ENCODE measurements at regions not wholly inside any gene's neighbourhood (a gene's known extent, or its start where the extent isn't known, plus 50 kb on each side); places are given as distances from the start of the nearest gene placed in this dataset.

GRCh38 chr1:186750257-186750656 lies 70.0 kb upstream of the PTGS2 start:
- Mint-ChIP-seq H3K27ac (no peak overlapping the region), H3K4me1 (no peaks in the 10 kb centered on the region)
- CTCF ChIA-PET: no interaction called here

DNA sequence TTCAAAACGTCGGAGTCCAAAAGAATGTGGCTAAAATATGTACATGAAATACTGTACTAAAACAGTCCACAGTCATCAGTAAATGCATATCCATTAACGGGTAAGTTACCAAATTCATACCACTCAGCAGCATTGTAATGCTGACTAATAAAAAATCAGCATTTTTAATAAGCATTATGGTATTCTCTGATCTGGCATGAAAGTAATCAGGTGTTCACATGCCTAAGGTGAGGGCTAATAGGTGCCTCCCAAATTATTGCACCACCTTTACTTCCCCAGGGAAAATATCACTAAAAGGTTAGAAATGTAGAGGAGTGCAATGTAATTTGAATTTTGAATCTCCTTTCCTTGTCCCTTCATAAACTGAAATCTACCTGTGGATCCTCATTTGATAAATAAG lies 69.6 kb upstream of the PTGS2 start:
- no peak overlapping the region for H3K27ac Mint-ChIP-seq
- H3K36me3 Mint-ChIP-seq: peaks cover 2% of the 10 kb centered on the region
- DNase-seq (no peak), ATAC-seq (no peak)
- CTCF ChIA-PET: interaction anchor here (0.8 kb wide), 1 partner anchor 12 kb away, joined by 3 read pairs; no protein-coding TSS in a partner anchor
- no peaks in the 10 kb centered on the region for H3K27me3 Mint-ChIP-seq
- no peaks in the 10 kb centered on the region for H3K4me1 Mint-ChIP-seq
- no peak overlapping the region for H3K4me3 Mint-ChIP-seq
- peaks cover 2% of the 10 kb centered on the region for H3K9me3 Mint-ChIP-seq (ENCODE audit: low read depth)

More at GRCh38 chr1:186750257-186750656, 70.0 kb upstream of the PTGS2 start:
- Mint-ChIP-seq H3K9me3 (ENCODE audit: low read depth) (peaks cover 2% of the 10 kb centered on the region), H3K36me3 (peaks cover 2% of the 10 kb centered on the region), H3K4me3 (no peak overlapping the region), H3K27me3 (no peaks in the 10 kb centered on the region)
- ATAC-seq (no peak), DNase-seq (no peak)

- DNase-seq (no peak), ATAC-seq (no peak)
- Mint-ChIP-seq H3K36me3 (peaks cover 2% of the 10 kb centered on the region), H3K9me3 (ENCODE audit: low read depth) (peaks cover 2% of the 10 kb centered on the region), H3K4me1 (no peaks in the 10 kb centered on the region), H3K27me3 (peaks cover 3% of the 10 kb centered on the region), H3K27ac (no peak overlapping the region), H3K4me3 (no peak overlapping the region)
- CTCF ChIA-PET: no interaction called here
These were observed 67.4 kb upstream of the PTGS2 start for GRCh38 chr1:186747661-186748060.

DNA sequence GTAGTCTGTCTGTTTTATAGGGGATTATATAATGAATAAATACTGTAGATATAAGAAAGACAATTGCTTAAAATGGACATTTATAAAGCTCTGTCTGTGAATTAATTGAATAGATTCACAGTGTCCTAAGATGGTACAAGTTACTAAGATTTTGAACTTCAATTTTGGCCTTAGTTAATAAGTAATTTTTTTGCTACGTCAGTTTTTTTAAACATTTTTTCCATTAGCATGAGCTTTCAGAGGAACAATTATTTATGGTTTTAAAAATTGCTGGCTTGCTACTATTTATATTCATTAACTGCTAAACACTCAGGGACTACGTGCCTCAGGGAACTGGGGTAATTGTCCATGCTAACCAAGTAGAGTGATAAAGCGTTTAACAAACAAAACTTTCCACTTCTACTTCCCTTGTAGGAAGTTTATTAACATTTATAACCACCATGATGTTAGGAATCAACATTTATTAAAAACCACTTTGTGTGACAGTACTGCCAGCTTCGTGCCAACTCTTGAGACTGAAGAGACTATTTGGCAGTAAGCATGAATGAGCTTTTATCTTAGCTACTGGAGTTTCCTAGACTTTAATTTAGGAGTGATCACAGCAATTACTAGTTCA lies 65.4 kb upstream of the PTGS2 start:
- CTCF ChIA-PET: no interaction called here
- peaks cover 2% of the 10 kb centered on the region for H3K36me3 Mint-ChIP-seq
- peaks cover 3% of the 10 kb centered on the region for H3K27me3 Mint-ChIP-seq
- DNase-seq: no peak
- H3K9me3 Mint-ChIP-seq (ENCODE audit: low read depth): peaks cover 2% of the 10 kb centered on the region
- H3K4me3 Mint-ChIP-seq: no peak overlapping the region
- ATAC-seq: no peak
- peaks cover 4% of the 10 kb centered on the region for H3K4me1 Mint-ChIP-seq
- no peak overlapping the region for H3K27ac Mint-ChIP-seq

GRCh38 chr1:186741640-186742039 lies 61.4 kb upstream of the PTGS2 start:
- peaks cover 6% of the 10 kb centered on the region for H3K9me3 Mint-ChIP-seq (ENCODE audit: low read depth)
- H3K27me3 Mint-ChIP-seq: peaks cover 3% of the 10 kb centered on the region
- H3K4me1 Mint-ChIP-seq: peaks cover 25% of the 10 kb centered on the region
- DNase-seq (no peak), ATAC-seq (no peak)
- peaks cover 2% of the 10 kb centered on the region for H3K36me3 Mint-ChIP-seq
- H3K27ac Mint-ChIP-seq: no peak overlapping the region
- CTCF ChIA-PET: interaction anchor here (1.5 kb wide), 1 partner anchor 15 kb away, joined by 3 read pairs; no protein-coding TSS in a partner anchor
- H3K4me3 Mint-ChIP-seq: no peak overlapping the region

DNA sequence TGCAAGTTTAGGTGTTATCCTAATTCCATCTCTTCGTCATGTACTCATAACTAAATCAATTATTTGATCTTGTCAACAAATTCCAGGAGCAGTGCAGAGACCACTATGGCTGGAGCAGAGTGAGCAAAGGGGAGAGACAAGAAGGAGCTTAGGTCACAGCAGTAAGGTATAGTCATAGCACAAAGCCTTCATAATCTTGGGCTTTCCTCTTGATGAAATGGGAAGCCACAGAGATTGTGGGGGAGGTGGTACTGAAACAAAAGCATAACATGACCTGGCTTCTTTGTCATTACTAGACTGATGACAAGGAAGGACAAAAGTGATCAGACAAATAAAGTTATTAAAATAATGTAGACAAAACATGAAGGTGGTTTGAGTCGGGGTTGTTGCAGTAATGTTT lies 60.1 kb upstream of the PTGS2 start:
- peaks cover 25% of the 10 kb centered on the region for H3K4me1 Mint-ChIP-seq
- H3K36me3 Mint-ChIP-seq: peaks cover 2% of the 10 kb centered on the region
- H3K9me3 Mint-ChIP-seq (ENCODE audit: low read depth): peaks cover 6% of the 10 kb centered on the region
- peak overlapping the region; percentile 7 for H3K27ac Mint-ChIP-seq
- CTCF ChIA-PET: no interaction called here
- DNase-seq: peak; percentile 43
- H3K27me3 Mint-ChIP-seq: peaks cover 3% of the 10 kb centered on the region
- H3K4me3 Mint-ChIP-seq: no peak overlapping the region
- peak; percentile 47 for ATAC-seq

DNA sequence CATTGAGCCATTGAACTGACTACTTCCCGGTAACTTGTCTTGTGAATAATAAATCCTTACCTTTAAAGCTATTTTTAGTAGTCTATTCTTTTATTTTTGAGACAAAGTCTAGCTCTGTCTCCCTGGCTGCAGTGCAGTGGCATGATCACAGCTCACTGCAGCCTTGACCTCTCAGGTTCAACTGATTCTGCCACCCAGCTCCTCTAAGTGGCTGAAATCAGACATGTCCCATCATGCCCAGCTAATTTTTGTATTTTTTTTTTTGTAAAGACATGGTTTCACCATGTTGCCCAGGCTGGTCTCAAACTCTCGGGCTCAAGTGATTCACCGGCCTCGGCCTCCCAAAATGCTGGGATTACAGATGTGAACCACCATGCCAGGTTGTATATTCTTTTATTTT lies 59.3 kb upstream of the PTGS2 start:
- CTCF ChIA-PET: no interaction called here
- Mint-ChIP-seq H3K27me3 (peaks cover 3% of the 10 kb centered on the region), H3K27ac (peak overlapping the region; percentile 79), H3K4me1 (peaks cover 25% of the 10 kb centered on the region), H3K36me3 (peaks cover 2% of the 10 kb centered on the region), H3K9me3 (ENCODE audit: low read depth) (peaks cover 6% of the 10 kb centered on the region), H3K4me3 (no peak overlapping the region)
- DNase-seq (no peak), ATAC-seq (no peak)

GRCh38 chr1:186738926-186739325 lies 58.7 kb upstream of the PTGS2 start:
- Mint-ChIP-seq H3K27ac (peak overlapping the region; percentile 79), H3K4me3 (no peak overlapping the region), H3K4me1 (peaks cover 25% of the 10 kb centered on the region), H3K27me3 (peaks cover 3% of the 10 kb centered on the region), H3K36me3 (peaks cover 2% of the 10 kb centered on the region), H3K9me3 (ENCODE audit: low read depth) (peaks cover 6% of the 10 kb centered on the region)
- peak; percentile 93 for ATAC-seq
- DNase-seq: peak; percentile 49
- CTCF ChIA-PET: interaction anchor here (0.8 to 1.7 kb wide), 4 partner anchors 11 to 364 kb away, joined by 3 read pairs; partner anchors contain the start of genes ODR4 and TPR

DNA sequence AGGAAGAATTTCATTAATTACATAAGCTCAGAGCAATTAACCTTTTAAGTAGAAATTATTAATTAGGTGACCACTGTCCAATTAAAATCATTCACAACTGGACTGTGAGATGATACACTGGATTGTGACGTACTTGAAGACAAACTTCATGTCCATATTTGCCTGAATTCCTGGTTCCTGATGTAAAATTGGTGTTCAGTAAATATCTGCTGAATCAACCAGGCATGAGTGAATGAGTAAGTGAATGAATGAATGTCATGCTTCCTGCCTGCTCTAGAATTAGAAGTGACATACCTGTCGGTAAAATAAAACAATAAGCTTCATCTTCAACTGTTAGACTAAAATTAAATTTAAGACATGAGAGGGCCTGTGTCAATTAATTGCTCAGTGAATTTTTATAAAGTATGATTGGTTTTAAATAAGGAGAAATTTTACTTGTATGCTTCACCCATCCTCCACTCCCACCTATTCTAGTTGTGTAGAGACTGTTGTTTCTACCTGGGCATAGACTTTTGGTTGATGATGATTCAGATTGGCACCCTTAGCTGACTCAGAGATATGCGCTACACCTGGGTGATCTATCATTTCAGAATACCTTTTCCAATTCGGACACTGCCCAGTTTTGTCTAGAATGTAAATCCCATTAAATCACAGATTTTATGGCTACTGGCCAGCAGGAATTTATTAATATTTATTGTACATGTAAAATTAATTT lies 56.9 kb upstream of the PTGS2 start:
- no peak overlapping the region for H3K4me3 Mint-ChIP-seq
- H3K27me3 Mint-ChIP-seq: no peaks in the 10 kb centered on the region
- ATAC-seq (no peak), DNase-seq (no peak)
- H3K27ac Mint-ChIP-seq: no peak overlapping the region
- CTCF ChIA-PET: interaction anchor here (1.7 kb wide), 1 partner anchor 12 kb away, joined by 3 read pairs; no protein-coding TSS in a partner anchor
- peaks cover 25% of the 10 kb centered on the region for H3K4me1 Mint-ChIP-seq
- peaks cover 6% of the 10 kb centered on the region for H3K9me3 Mint-ChIP-seq (ENCODE audit: low read depth)
- peaks cover 2% of the 10 kb centered on the region for H3K36me3 Mint-ChIP-seq

DNA sequence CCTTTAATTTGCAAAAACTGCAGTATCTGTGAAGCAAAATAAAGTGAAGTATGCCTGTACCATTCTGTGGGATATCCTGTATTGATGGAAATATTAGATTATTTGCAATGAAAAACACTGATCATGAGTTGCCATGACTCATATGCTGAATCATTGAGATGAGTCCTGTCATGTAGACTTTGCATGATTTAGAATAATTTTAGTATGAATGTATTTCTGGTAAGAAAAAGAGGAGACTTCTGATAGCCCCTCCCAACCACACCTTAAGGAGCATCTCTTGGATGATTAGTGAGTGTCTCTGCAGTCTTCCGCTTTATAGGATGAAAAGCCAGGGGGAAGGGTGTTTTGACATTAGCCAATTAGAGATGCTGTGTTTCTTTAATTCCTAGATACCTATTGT lies 55.2 kb upstream of the PTGS2 start:
- Mint-ChIP-seq H3K4me1 (peaks cover 19% of the 10 kb centered on the region), H3K9me3 (ENCODE audit: low read depth) (peaks cover 8% of the 10 kb centered on the region), H3K4me3 (no peak overlapping the region), H3K27ac (no peak overlapping the region), H3K36me3 (peaks cover 2% of the 10 kb centered on the region), H3K27me3 (no peaks in the 10 kb centered on the region)
- no peak for ATAC-seq
- CTCF ChIA-PET: no interaction called here
- DNase-seq: no peak

DNA sequence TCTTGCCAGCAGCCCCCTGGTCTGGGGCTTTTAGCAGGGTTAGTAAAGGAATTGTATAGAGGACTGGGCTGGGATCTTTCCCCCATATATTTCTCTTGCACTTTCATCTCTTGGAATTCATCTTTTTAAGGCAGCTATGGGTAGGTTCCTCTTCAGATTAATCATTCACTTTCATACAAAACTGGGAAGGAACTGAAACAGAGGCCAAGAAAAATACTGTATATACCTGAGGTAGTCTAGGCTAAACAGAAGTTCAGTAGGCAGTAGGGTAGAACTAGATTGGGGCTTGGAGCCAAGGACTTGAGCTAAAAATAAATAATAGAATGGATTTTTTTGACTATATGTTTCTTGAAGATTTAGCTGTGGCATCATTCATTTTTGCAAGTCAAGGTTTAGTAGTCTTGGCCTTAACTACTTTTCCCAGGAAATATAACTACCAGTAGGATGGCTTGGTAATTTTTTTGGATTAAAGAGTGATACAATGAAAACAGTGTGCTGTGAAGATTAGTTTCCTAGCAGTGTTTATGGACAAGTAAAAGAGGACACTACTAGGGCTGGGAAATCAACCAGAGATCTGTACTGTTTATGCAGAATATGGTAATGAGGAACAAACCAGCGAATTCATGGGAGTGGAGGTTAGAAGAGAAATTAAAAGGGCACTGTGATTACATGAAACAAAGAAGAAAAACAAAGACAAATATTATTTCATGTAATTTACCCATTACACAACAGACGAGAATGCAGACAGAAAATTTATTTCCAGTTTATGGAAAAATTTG lies 50.9 kb upstream of the PTGS2 start:
- H3K4me1 Mint-ChIP-seq: no peaks in the 10 kb centered on the region
- peaks cover 8% of the 10 kb centered on the region for H3K9me3 Mint-ChIP-seq (ENCODE audit: low read depth)
- H3K27ac Mint-ChIP-seq: no peak overlapping the region
- peaks cover 2% of the 10 kb centered on the region for H3K36me3 Mint-ChIP-seq
- H3K27me3 Mint-ChIP-seq: peaks cover 6% of the 10 kb centered on the region
- H3K4me3 Mint-ChIP-seq: no peak overlapping the region
- ATAC-seq (no peak), DNase-seq (no peak)
- CTCF ChIA-PET: no interaction called here

Data from activated CD8-positive, alpha-beta memory T cell treated with anti-CD3 and anti-CD28 coated beads, Interleukin-2, amount 10 ng/mL, durations not matched to agents 7 days and 5 days (primary cell).